ENCODE measurements at regions not wholly inside any gene's neighbourhood (a gene's known extent, or its start where the extent isn't known, plus 50 kb on each side); places are given as distances from the start of the nearest gene placed in this dataset.

GRCh38 chr21:20253261-20253660 is 744.9 kb upstream of the NCAM2 start:
- Histone ChIP-seq H3K4me3 (no peak overlapping the region), H3K27me3 (no peaks in the 10 kb centered on the region), H3K27ac (no peak overlapping the region), H3K36me3 (no peaks in the 10 kb centered on the region), H3K9me3 (no peaks in the 10 kb centered on the region), H3K4me1 (no peaks in the 10 kb centered on the region)
- intact Hi-C loops (cut with DNase I) = no loop called here
- DNase-seq = no peak
- TF ChIP-seq EP300 (IDR thresholded peaks at IDR 0.05) = no peak
- TF ChIP-seq POLR2AphosphoS5 (IDR thresholded peaks at IDR 0.05) = no peak
- no peak for TF ChIP-seq POLR2A (IDR thresholded peaks at IDR 0.05)
- TF ChIP-seq CTCF (IDR thresholded peaks at IDR 0.05) = no peak
- WGBS, 2 donors = 91 to 92% methylated on average over 3 of the region's 3 CpGs

- H3K27me3 ChIP-seq = no peaks in the 10 kb centered on the region
- no peaks in the 10 kb centered on the region for H3K36me3 ChIP-seq
- no peak for DNase-seq
- 92 to 93% methylated on average over 4 of the region's 4 CpGs for WGBS, 2 donors
- TF ChIP-seq POLR2A (IDR thresholded peaks at IDR 0.05) (no peak), POLR2AphosphoS5 (IDR thresholded peaks at IDR 0.05) (no peak), CTCF (IDR thresholded peaks at IDR 0.05) (no peak), EP300 (IDR thresholded peaks at IDR 0.05) (no peak)
- H3K27ac ChIP-seq = no peak overlapping the region
- H3K9me3 ChIP-seq = no peaks in the 10 kb centered on the region
- no peak overlapping the region for H3K4me3 ChIP-seq
- H3K4me1 ChIP-seq = peaks cover 0 to 7% (median 0%) of the 10 kb centered on the region in 4 donors
- intact Hi-C loops (cut with DNase I) = no loop called here
These were observed 743.2 kb upstream of the NCAM2 start for GRCh38 chr21:20254964-20255363.

GRCh38 chr21:20257052-20257740 is 741.0 kb upstream of the NCAM2 start:
- DNase-seq = no peak
- Histone ChIP-seq H3K4me1 (peaks cover 0 to 7% (median 0%) of the 10 kb centered on the region in 4 donors), H3K9me3 (no peaks in the 10 kb centered on the region), H3K27me3 (no peaks in the 10 kb centered on the region), H3K27ac (no peak overlapping the region), H3K4me3 (no peak overlapping the region), H3K36me3 (no peaks in the 10 kb centered on the region)
- WGBS, 2 donors = 53 to 70% methylated on average over 4 of the region's 4 CpGs
- intact Hi-C loops (cut with DNase I) = no loop called here
- TF ChIP-seq POLR2A (IDR thresholded peaks at IDR 0.05) (no peak), EP300 (IDR thresholded peaks at IDR 0.05) (no peak), CTCF (IDR thresholded peaks at IDR 0.05) (no peak), POLR2AphosphoS5 (IDR thresholded peaks at IDR 0.05) (no peak)

GRCh38 chr21:20258542-20258941 is 739.7 kb upstream of the NCAM2 start:
- 6 to 8% methylated on average over 2 of the region's 2 CpGs for WGBS, 2 donors
- no peaks in the 10 kb centered on the region for H3K36me3 ChIP-seq
- intact Hi-C loops (cut with DNase I) = no loop called here
- peaks cover 0 to 7% (median 0%) of the 10 kb centered on the region in 4 donors for H3K4me1 ChIP-seq
- no peak for DNase-seq
- no peaks in the 10 kb centered on the region for H3K27me3 ChIP-seq
- no peak for TF ChIP-seq POLR2A (IDR thresholded peaks at IDR 0.05)
- TF ChIP-seq EP300 (IDR thresholded peaks at IDR 0.05) = no peak
- no peak for TF ChIP-seq POLR2AphosphoS5 (IDR thresholded peaks at IDR 0.05)
- no peak for TF ChIP-seq CTCF (IDR thresholded peaks at IDR 0.05)
- no peak overlapping the region for H3K27ac ChIP-seq
- H3K9me3 ChIP-seq = no peaks in the 10 kb centered on the region
- H3K4me3 ChIP-seq = no peak overlapping the region
